H9 (cell line): ENCODE measurements at regions not wholly inside any gene's neighbourhood (a gene's known extent, or its start where the extent isn't known, plus 50 kb on each side); places are given as distances from the start of the nearest gene placed in this dataset.
A peak's percentile ranks its signal among the peaks of the same experiment; 100 is the strongest.

ENCODE experiments used
- DNase-seq: peaks from one replicate; pipeline ENCODE4 v3.0.0-alpha.2; 2017
- H2AFZ ChIP-seq: one replicate; pipeline ENCODE4 v1.6.1; 2013; ENCODE audit warnings: mild to moderate bottlenecking, low read length, control low read depth, moderate library complexity
- H2AK5ac ChIP-seq: 2 replicates; pipeline ENCODE4 v1.6.1; 2013; ENCODE audit warnings: low read length, control low read depth, mixed read lengths; ENCODE audit not compliant: insufficient read length
- H2BK120ac ChIP-seq: one replicate; pipeline ENCODE4 v1.6.1; 2013; ENCODE audit warnings: low read depth, mild to moderate bottlenecking, low read length, control low read depth, inconsistent platforms; ENCODE audit not compliant: poor library complexity, severe bottlenecking
- H2BK12ac ChIP-seq: 2 replicates; pipeline ENCODE4 v1.6.1; 2013; ENCODE audit warnings: low read length, control low read depth, mixed read lengths, low read depth; ENCODE audit not compliant: insufficient read length
- H2BK15ac ChIP-seq: 2 replicates; pipeline ENCODE4 v1.6.1; 2013; ENCODE audit warnings: low read depth, low read length, control low read depth
- H2BK20ac ChIP-seq: one replicate; pipeline ENCODE4 v1.6.1; 2013; ENCODE audit warnings: low read depth, mild to moderate bottlenecking, low read length, control low read depth, inconsistent platforms; ENCODE audit not compliant: poor library complexity, severe bottlenecking
- H2BK5ac ChIP-seq: 2 replicates; pipeline ENCODE4 v1.6.1; 2013; ENCODE audit warnings: low read length, control low read depth, mixed read lengths; ENCODE audit not compliant: insufficient read length
- H3K14ac ChIP-seq: 2 replicates; pipeline ENCODE4 v1.6.1; 2013; ENCODE audit warnings: low read length, control low read depth; ENCODE audit not compliant: insufficient read depth
- H3K18ac ChIP-seq: 2 replicates; pipeline ENCODE4 v1.6.1; 2013; ENCODE audit warnings: low read depth, mild to moderate bottlenecking, mixed read lengths, low read length, control low read depth; ENCODE audit not compliant: insufficient read length
- H3K23ac ChIP-seq: 2 replicates; pipeline ENCODE4 v1.6.1; 2013; ENCODE audit warnings: low read length, control low read depth, mixed read lengths, low read depth; ENCODE audit not compliant: insufficient read length
- H3K23me2 ChIP-seq: 2 replicates; pipeline ENCODE4 v1.6.1; 2013; ENCODE audit warnings: low read depth, mild to moderate bottlenecking, mixed read lengths, low read length, control low read depth; ENCODE audit not compliant: insufficient read length, poor library complexity, severe bottlenecking
- H3K27ac ChIP-seq: 2 replicates; pipeline ENCODE4 v1.5.1; 2013; ENCODE audit warnings: low read length, control low read depth, mixed read lengths, low read depth; ENCODE audit not compliant: insufficient read length
- H3K27me3 ChIP-seq: 2 replicates; pipeline ENCODE4 v1.6.1; 2013; ENCODE audit warnings: low read length, control low read depth, inconsistent platforms; ENCODE audit not compliant: insufficient read depth
- H3K4ac ChIP-seq: 2 replicates; pipeline ENCODE4 v1.6.1; 2013; ENCODE audit warnings: low read depth, mild to moderate bottlenecking, control low read depth, inconsistent platforms, low read length, moderate library complexity
- H3K4me1 ChIP-seq: 2 replicates; pipeline ENCODE4 v1.6.1; 2013; ENCODE audit warnings: low read length, control low read depth, inconsistent platforms; ENCODE audit not compliant: insufficient read depth
- H3K4me2 ChIP-seq: 2 replicates; pipeline ENCODE4 v1.6.1; 2013; ENCODE audit warnings: low read length, control low read depth, mixed read lengths; ENCODE audit not compliant: insufficient read length, insufficient read depth
- H3K56ac ChIP-seq: 2 replicates; pipeline ENCODE4 v1.6.1; 2013; ENCODE audit warnings: low read depth, mild to moderate bottlenecking, mixed read lengths, low read length, control low read depth; ENCODE audit not compliant: insufficient read length
- H3K79me1 ChIP-seq: 2 replicates; pipeline ENCODE4 v1.6.1; 2013; ENCODE audit warnings: low read depth, mild to moderate bottlenecking, moderate library complexity, low read length, control low read depth, inconsistent platforms; ENCODE audit not compliant: insufficient read depth, poor library complexity, severe bottlenecking
- H3K79me2 ChIP-seq: 2 replicates; pipeline ENCODE4 v1.6.1; 2013; ENCODE audit warnings: low read length, control low read depth, inconsistent platforms; ENCODE audit not compliant: insufficient read depth
- H3K9ac ChIP-seq: 2 replicates; pipeline ENCODE4 v1.6.1; 2013; ENCODE audit warnings: low read length, control low read depth, mixed read lengths; ENCODE audit not compliant: insufficient read length; ENCODE audit errors: extremely low read depth
- H3K9me3 ChIP-seq: one replicate; pipeline ENCODE4 v1.6.1; 2013; ENCODE audit warnings: low read depth, low read length, inconsistent platforms; ENCODE audit not compliant: control insufficient read depth
- H3T11ph ChIP-seq: one replicate; pipeline ENCODE4 v1.6.1; 2013; ENCODE audit warnings: mild to moderate bottlenecking, low read length, control low read depth, inconsistent platforms
- H4K20me1 ChIP-seq: one replicate; pipeline ENCODE4 v1.6.1; 2013; ENCODE audit not compliant: control insufficient read depth, insufficient read length, insufficient read depth
- H4K5ac ChIP-seq: 2 replicates; pipeline ENCODE4 v1.6.1; 2013; ENCODE audit warnings: low read depth, mild to moderate bottlenecking, mixed read lengths, low read length, control low read depth; ENCODE audit not compliant: insufficient read length
- H4K8ac ChIP-seq: replicated peaks from 2 replicates; pipeline ENCODE4 v1.6.1; 2013; ENCODE audit warnings: low read length, control low read depth, mixed read lengths, low read depth; ENCODE audit not compliant: insufficient read length
- H4K91ac ChIP-seq: 2 replicates; pipeline ENCODE4 v1.6.1; 2013; ENCODE audit warnings: low read depth, mild to moderate bottlenecking, moderate library complexity, mixed read lengths, low read length, control low read depth; ENCODE audit not compliant: insufficient read length
- H3K27ac Mint-ChIP-seq, 3 experiments: 2 replicates in 2 of 3; 3 replicates in 1 of 3; pipeline ENCODE4 v1.8.0; 2020 to 2021; ENCODE audit warnings: mixed read lengths in 3 of 3, mild to moderate bottlenecking in 1 of 3, moderate library complexity in 1 of 3
- H3K27me3 Mint-ChIP-seq: 2 replicates; pipeline ENCODE4 v1.8.0; 2021; ENCODE audit warnings: low read depth, mild to moderate bottlenecking, moderate library complexity, mixed read lengths
- H3K36me3 Mint-ChIP-seq, 3 experiments: 2 replicates in 2 of 3; 3 replicates in 1 of 3; pipeline ENCODE4 v1.8.0; 2020 to 2021; ENCODE audit warnings: low read depth in 3 of 3, mixed read lengths in 3 of 3; ENCODE audit not compliant: insufficient read depth in 1 of 3
- H3K4me1 Mint-ChIP-seq, 2 experiments: 2 replicates each; pipeline ENCODE4 v1.8.0; 2020; ENCODE audit warnings: mixed read lengths in 2 of 2
- H3K4me3 Mint-ChIP-seq, 2 experiments: 2 replicates in 1 of 2; 3 replicates in 1 of 2; pipeline ENCODE4 v1.8.0; 2020 to 2021; ENCODE audit warnings: mild to moderate bottlenecking in 2 of 2, mixed read lengths in 2 of 2, moderate library complexity in 1 of 2
- H3K9me3 Mint-ChIP-seq, 2 experiments: 2 replicates in 1 of 2; 3 replicates in 1 of 2; pipeline ENCODE4 v1.8.0; 2020; ENCODE audit warnings: mild to moderate bottlenecking in 2 of 2, mixed read lengths in 2 of 2, moderate library complexity in 1 of 2
- WGBS: extraction: QIAGEN DNeasy Blood & Tissue Kit; methylation state at CpG from one replicate; pipeline ENCODE4 v1.1.7; 2013; ENCODE audit warnings: missing lambda C conversion rate, low lambda C conversion rate, mixed read lengths; ENCODE audit not compliant: insufficient read length; ENCODE audit errors: extremely low coverage; 5-methylcytosine and 5-hydroxymethylcytosine counted together
- TF ChIP-seq, protein P1 (sequence below): fragments of 200-600 bp; sonication (generic); conservative IDR thresholded peaks from 3 replicates; pipeline ENCODE4 v1.8.0; 2021; ENCODE audit warnings: antibody characterized with exemption, mild to moderate bottlenecking

- H3K4me1 Mint-ChIP-seq: peaks cover 17 to 18% of the 10 kb centered on the region in 2 experiments
- Histone ChIP-seq H4K91ac (no peak overlapping the region), H4K20me1 (no peaks in the 10 kb centered on the region), H2AK5ac (no peak overlapping the region), H3K4me1 (no peaks in the 10 kb centered on the region), H2AFZ (no peak overlapping the region), H2BK5ac (no peak overlapping the region), H2BK20ac (no peak overlapping the region), H3K27me3 (no peaks in the 10 kb centered on the region), H4K5ac (no peak overlapping the region), H3K14ac (no peak overlapping the region), H2BK12ac (no peak overlapping the region), H2BK15ac (no peak overlapping the region), H3K4me2 (no peak overlapping the region), H3K56ac (no peak overlapping the region), H3K18ac (no peak overlapping the region), H3K27ac (no peak overlapping the region), H3K9me3 (no peaks in the 10 kb centered on the region), H3K79me2 (no peaks in the 10 kb centered on the region), H3K9ac (no peak overlapping the region), H2BK120ac (no peak overlapping the region), H3K23ac (no peak overlapping the region), H3T11ph (no peak overlapping the region), H3K23me2 (no peaks in the 10 kb centered on the region), H4K8ac (no peak overlapping the region), H3K4ac (no peak overlapping the region), H3K79me1 (no peaks in the 10 kb centered on the region)
- DNase-seq: no peak
- no peaks in the 10 kb centered on the region for H3K27me3 Mint-ChIP-seq
- no CpG with 5 or more reads among the region's 3 CpGs for WGBS
- peaks cover 0 to 3% of the 10 kb centered on the region in 2 experiments; a peak in 1 of 5 replicates for H3K9me3 Mint-ChIP-seq
- no peak overlapping the region for H3K4me3 Mint-ChIP-seq
- peak overlapping the region in 1 of 3 experiments; percentile 4; a peak in 2 of 7 replicates for H3K27ac Mint-ChIP-seq
- H3K36me3 Mint-ChIP-seq: no peaks in the 10 kb centered on the region
- TF ChIP-seq, protein P1, sequence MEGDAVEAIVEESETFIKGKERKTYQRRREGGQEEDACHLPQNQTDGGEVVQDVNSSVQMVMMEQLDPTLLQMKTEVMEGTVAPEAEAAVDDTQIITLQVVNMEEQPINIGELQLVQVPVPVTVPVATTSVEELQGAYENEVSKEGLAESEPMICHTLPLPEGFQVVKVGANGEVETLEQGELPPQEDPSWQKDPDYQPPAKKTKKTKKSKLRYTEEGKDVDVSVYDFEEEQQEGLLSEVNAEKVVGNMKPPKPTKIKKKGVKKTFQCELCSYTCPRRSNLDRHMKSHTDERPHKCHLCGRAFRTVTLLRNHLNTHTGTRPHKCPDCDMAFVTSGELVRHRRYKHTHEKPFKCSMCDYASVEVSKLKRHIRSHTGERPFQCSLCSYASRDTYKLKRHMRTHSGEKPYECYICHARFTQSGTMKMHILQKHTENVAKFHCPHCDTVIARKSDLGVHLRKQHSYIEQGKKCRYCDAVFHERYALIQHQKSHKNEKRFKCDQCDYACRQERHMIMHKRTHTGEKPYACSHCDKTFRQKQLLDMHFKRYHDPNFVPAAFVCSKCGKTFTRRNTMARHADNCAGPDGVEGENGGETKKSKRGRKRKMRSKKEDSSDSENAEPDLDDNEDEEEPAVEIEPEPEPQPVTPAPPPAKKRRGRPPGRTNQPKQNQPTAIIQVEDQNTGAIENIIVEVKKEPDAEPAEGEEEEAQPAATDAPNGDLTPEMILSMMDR: no peak
These were observed 266.2 kb downstream of the HTR7 start for GRCh38 chr10:90591629-90592028.
